ENCODE measurements at regions not wholly inside any gene's neighbourhood (a gene's known extent, or its start where the extent isn't known, plus 50 kb on each side); places are given as distances from the start of the nearest gene placed in this dataset.

DNA sequence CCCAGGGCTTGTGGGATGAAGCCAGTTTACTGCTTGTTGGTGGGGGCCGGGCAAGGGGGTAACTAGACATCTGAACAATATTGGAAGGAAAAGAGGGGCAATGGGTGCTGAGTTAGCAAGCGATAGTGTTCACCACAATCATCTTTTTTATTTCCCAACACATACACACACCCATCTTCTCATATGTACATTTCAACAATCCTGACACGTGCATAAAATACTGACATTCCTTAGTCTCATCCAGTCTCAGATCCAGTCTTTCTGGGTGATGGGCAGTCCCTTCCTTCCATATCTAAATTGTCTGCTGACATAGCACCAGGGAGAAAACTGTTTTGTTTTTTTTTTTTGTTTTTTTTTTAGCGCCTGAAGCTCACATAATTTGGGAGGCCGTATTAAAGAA is 333.6 kb upstream of the TRPC7 start:
- DNase-seq (ENCODE audit: insufficient read length, low spot score) (no peak), FAIRE-seq (no peak)
- TF ChIP-seq SPI1 (IDR thresholded peaks at IDR 0.05; ENCODE audit: low read depth, low read length): no peak
- TF ChIP-seq POLR2A (IDR thresholded peaks at IDR 0.05; ENCODE audit: low read depth, low read length): no peak
- TF ChIP-seq PAX5 (IDR thresholded peaks at IDR 0.05; ENCODE audit: insufficient read depth, low read length, severe bottlenecking): no peak
- no peak for TF ChIP-seq POU2F2 (IDR thresholded peaks at IDR 0.05; ENCODE audit: low read depth, low read length)
- no peak for TF ChIP-seq TAF1 (IDR thresholded peaks at IDR 0.05; ENCODE audit: low read depth, low read length)

DNA sequence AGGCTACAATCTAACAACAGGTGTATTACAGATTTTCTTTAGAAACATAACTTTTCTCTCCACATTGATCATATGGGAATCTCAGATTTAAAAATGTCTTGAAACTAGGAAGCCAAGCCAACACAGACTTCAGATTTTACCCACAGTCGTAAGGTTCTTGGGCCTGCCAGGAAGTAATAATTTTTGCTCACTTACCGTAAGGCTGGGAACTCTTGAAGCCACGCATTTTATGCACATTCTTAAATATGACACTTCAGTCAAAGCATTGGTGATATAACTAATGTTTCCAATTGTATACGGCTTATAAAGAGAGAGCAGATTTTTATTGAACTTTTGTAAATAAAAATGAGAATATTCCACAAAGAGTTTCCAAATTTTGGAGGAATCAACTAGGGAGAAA is 328.9 kb upstream of the TRPC7 start:
- TF ChIP-seq TAF1 (IDR thresholded peaks at IDR 0.05; ENCODE audit: low read depth, low read length) (no peak), SPI1 (IDR thresholded peaks at IDR 0.05; ENCODE audit: low read depth, low read length) (no peak), POLR2A (IDR thresholded peaks at IDR 0.05; ENCODE audit: low read depth, low read length) (no peak), POLR2AphosphoS5 (IDR thresholded peaks at IDR 0.05; ENCODE audit: low read depth, low read length) (no peak), PAX5 (IDR thresholded peaks at IDR 0.05; ENCODE audit: insufficient read depth, low read length, severe bottlenecking) (no peak), POU2F2 (IDR thresholded peaks at IDR 0.05; ENCODE audit: low read depth, low read length) (no peak)
- DNase-seq (ENCODE audit: insufficient read length, low spot score) (no peak), FAIRE-seq (no peak)

DNA sequence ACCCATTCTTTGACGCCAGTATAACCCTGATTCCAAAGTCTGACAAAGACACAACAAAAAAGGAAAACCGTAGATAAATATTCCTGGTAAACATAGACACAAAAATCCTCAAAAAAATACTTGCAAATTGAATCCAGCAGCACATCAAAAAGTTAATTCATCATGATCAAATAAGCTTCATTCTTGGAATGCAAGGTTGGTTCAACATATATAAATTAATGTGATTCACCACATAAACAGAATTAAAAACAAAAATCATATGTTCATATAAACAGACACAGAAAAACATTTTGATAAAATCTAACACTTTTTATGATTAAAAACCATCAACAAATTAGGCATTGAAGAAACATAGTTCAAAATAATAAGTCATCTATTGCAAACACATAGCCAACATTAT is 324.2 kb upstream of the TRPC7 start:
- DNase-seq (ENCODE audit: insufficient read length, low spot score) (no peak), FAIRE-seq (no peak)
- TF ChIP-seq POLR2A (IDR thresholded peaks at IDR 0.05; ENCODE audit: low read depth, low read length) (no peak), POU2F2 (IDR thresholded peaks at IDR 0.05; ENCODE audit: low read depth, low read length) (no peak), SPI1 (IDR thresholded peaks at IDR 0.05; ENCODE audit: low read depth, low read length) (no peak), TAF1 (IDR thresholded peaks at IDR 0.05; ENCODE audit: low read depth, low read length) (no peak), PAX5 (IDR thresholded peaks at IDR 0.05; ENCODE audit: insufficient read depth, low read length, severe bottlenecking) (no peak), POLR2AphosphoS5 (IDR thresholded peaks at IDR 0.05; ENCODE audit: low read depth, low read length) (no peak)

- no peak for FAIRE-seq
- DNase-seq (ENCODE audit: insufficient read length, low spot score): no peak
- TF ChIP-seq SPI1 (IDR thresholded peaks at IDR 0.05; ENCODE audit: low read depth, low read length): no peak
- TF ChIP-seq TAF1 (IDR thresholded peaks at IDR 0.05; ENCODE audit: low read depth, low read length): no peak
- TF ChIP-seq POU2F2 (IDR thresholded peaks at IDR 0.05; ENCODE audit: low read depth, low read length): no peak
- TF ChIP-seq POLR2AphosphoS5 (IDR thresholded peaks at IDR 0.05; ENCODE audit: low read depth, low read length): no peak
- no peak for TF ChIP-seq POLR2A (IDR thresholded peaks at IDR 0.05; ENCODE audit: low read depth, low read length)
- TF ChIP-seq PAX5 (IDR thresholded peaks at IDR 0.05; ENCODE audit: insufficient read depth, low read length, severe bottlenecking): no peak
Measured at GRCh38 chr5:136686192-136686872, 321.0 kb upstream of the TRPC7 start.

DNA sequence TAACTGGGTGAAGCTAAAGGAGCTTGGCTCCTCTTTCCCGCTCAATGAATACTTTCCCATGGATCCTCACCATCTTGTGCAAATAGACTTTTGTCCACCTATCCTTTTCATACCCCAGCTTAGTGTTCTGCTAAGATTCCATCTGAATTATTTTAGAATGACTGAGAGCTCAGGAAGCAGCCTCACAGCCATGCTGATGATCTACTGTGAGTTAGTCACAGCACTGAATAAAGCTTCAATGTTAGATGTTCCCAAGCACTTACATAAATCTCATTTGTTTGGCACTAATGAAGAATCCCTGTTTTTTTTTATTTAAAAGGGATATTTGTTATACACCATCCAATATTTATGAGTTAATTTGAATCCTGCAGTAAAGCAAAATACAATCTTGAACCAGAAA is 317.6 kb upstream of the TRPC7 start:
- DNase-seq (ENCODE audit: insufficient read length, low spot score): no peak
- TF ChIP-seq POU2F2 (IDR thresholded peaks at IDR 0.05; ENCODE audit: low read depth, low read length): no peak
- no peak for TF ChIP-seq PAX5 (IDR thresholded peaks at IDR 0.05; ENCODE audit: insufficient read depth, low read length, severe bottlenecking)
- no peak for TF ChIP-seq POLR2AphosphoS5 (IDR thresholded peaks at IDR 0.05; ENCODE audit: low read depth, low read length)
- TF ChIP-seq POLR2A (IDR thresholded peaks at IDR 0.05; ENCODE audit: low read depth, low read length): no peak
- TF ChIP-seq TAF1 (IDR thresholded peaks at IDR 0.05; ENCODE audit: low read depth, low read length): no peak
- no peak for TF ChIP-seq SPI1 (IDR thresholded peaks at IDR 0.05; ENCODE audit: low read depth, low read length)
- no peak for FAIRE-seq

DNA sequence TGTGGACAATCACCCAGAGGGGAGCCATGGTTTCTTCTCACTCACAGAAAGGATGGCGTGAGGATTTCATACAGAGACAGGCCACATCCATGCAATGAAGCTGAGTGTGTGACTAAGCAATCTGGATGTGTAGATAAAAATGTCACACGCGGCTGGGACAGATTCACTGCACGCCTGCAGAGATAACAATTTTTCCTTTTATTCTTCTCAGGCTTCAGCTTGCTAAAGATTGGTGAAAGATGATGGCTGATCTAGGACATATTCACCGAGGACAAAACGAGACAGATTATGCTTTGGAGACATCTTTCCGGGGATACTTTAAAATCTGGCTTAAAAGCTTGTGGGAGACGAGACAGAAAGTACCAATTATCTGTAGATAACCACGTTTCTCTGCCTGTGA is 313.9 kb upstream of the TRPC7 start:
- FAIRE-seq (no peak), DNase-seq (ENCODE audit: insufficient read length, low spot score) (no peak)
- no peak for TF ChIP-seq POLR2A (IDR thresholded peaks at IDR 0.05; ENCODE audit: low read depth, low read length)

DNA sequence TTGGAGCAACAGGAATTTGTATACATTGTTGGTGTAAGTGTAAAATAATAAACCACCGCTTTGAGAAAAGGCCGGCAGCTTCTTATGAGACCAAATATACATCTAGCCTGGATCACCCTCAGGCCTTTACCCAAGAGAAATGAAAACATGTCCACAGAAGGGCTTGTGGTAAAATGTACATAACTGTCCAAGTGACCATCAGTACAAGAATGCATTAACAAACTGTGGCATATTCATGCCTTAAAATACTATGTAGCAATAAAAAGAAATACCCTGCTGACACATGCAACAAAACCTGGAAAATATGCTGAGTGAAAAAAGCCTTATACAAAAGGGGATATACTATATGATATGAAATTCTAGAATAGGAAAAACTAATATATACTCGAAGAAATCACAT is 311.9 kb upstream of the TRPC7 start:
- no peak for DNase-seq (ENCODE audit: insufficient read length, low spot score)
- no peak for TF ChIP-seq PAX5 (IDR thresholded peaks at IDR 0.05; ENCODE audit: insufficient read depth, low read length, severe bottlenecking)
- TF ChIP-seq TAF1 (IDR thresholded peaks at IDR 0.05; ENCODE audit: low read depth, low read length): no peak
- TF ChIP-seq POLR2AphosphoS5 (IDR thresholded peaks at IDR 0.05; ENCODE audit: low read depth, low read length): no peak
- no peak for TF ChIP-seq POLR2A (IDR thresholded peaks at IDR 0.05; ENCODE audit: low read depth, low read length)
- TF ChIP-seq SPI1 (IDR thresholded peaks at IDR 0.05; ENCODE audit: low read depth, low read length): no peak
- TF ChIP-seq POU2F2 (IDR thresholded peaks at IDR 0.05; ENCODE audit: low read depth, low read length): no peak
- no peak for FAIRE-seq

DNA sequence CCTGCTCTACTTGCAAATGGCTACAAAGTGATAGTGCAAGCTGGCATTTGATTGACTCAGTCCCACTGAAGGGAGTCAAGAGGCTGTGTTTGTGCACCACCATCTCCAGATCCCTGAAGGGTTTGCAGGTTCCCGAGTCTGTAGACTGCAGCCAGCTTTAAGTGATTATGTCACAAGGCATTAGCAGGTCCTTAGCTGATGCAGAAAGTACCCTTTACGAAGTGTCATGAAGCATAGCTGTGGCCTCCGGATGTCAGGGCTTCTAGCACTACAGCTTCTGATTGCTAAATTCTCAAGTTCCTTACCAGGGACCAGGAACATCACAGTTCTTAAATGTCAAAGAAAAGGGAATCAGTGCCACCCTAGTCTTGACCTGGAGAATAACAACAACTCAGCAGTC is 311.3 kb upstream of the TRPC7 start:
- DNase-seq (ENCODE audit: insufficient read length, low spot score) (no peak), FAIRE-seq (no peak)
- TF ChIP-seq POLR2AphosphoS5 (IDR thresholded peaks at IDR 0.05; ENCODE audit: low read depth, low read length) (no peak), SPI1 (IDR thresholded peaks at IDR 0.05; ENCODE audit: low read depth, low read length) (no peak), PAX5 (IDR thresholded peaks at IDR 0.05; ENCODE audit: insufficient read depth, low read length, severe bottlenecking) (no peak), POU2F2 (IDR thresholded peaks at IDR 0.05; ENCODE audit: low read depth, low read length) (no peak), POLR2A (IDR thresholded peaks at IDR 0.05; ENCODE audit: low read depth, low read length) (no peak), TAF1 (IDR thresholded peaks at IDR 0.05; ENCODE audit: low read depth, low read length) (no peak)

DNA sequence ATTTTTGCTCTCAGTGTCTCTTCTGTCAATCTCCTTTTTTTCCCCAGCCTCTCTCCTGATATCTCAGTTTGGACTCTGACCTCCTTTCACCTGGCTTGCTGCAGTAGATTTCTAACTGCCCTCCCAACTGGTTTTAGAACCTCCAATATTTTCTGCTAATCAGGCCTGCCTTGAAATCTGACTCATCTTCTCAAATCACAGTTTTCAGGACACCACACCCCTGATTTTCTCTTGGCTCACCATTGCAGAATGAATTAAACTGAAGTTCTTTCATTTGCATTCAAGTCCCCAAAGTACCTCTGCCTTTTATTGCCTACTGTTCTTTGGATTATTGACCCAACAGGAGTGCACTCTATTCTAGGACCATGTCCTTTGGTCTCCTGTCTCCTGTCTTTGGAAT is 310.4 kb upstream of the TRPC7 start:
- TF ChIP-seq SPI1 (IDR thresholded peaks at IDR 0.05; ENCODE audit: low read depth, low read length) (no peak), TAF1 (IDR thresholded peaks at IDR 0.05; ENCODE audit: low read depth, low read length) (no peak), PAX5 (IDR thresholded peaks at IDR 0.05; ENCODE audit: insufficient read depth, low read length, severe bottlenecking) (no peak), POU2F2 (IDR thresholded peaks at IDR 0.05; ENCODE audit: low read depth, low read length) (no peak), POLR2AphosphoS5 (IDR thresholded peaks at IDR 0.05; ENCODE audit: low read depth, low read length) (no peak)
- FAIRE-seq (no peak), DNase-seq (ENCODE audit: insufficient read length, low spot score) (no peak)

DNA sequence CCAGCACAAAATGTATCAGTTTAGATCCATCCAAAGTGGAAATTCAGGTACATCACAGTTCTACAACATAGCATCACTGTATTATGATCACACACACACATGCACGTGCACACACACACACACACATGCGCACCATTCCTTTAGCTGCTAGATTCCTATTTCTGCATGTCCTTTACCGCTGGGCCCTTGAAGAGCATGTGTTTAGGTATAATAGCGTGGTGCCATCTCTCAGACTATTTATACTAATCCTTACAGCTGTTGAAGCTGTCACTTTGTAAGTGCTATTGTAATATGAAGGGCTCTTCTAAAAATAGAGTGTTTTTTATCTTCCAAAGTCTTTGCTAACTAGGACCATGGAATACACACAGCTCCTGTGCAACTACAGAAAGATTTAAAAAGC is 308.8 kb upstream of the TRPC7 start:
- DNase-seq (ENCODE audit: insufficient read length, low spot score): no peak
- TF ChIP-seq POLR2A (IDR thresholded peaks at IDR 0.05; ENCODE audit: low read depth, low read length) (no peak), POU2F2 (IDR thresholded peaks at IDR 0.05; ENCODE audit: low read depth, low read length) (no peak)
- no peak for FAIRE-seq

All from GM12891 (cell line).